AG04449 (cell line): ENCODE measurements at regions not wholly inside any gene's neighbourhood (a gene's known extent, or its start where the extent isn't known, plus 50 kb on each side); places are given as distances from the start of the nearest gene placed in this dataset.

Experiments used
- CTCF ChIA-PET: fragments of 350-600 bp; formaldehyde crosslinking; extraction: SDS; loops from one replicate; lab custom pipeline; 2021; ENCODE audit warnings: antibody characterized with exemption; lab: Yijun Ruan, JAX
- POLR2A ChIA-PET: fragments of 400-600, 350-600 bp; formaldehyde crosslinking; extraction: SDS; loops from one replicate; lab custom pipeline; 2020; ENCODE audit warnings: antibody characterized with exemption, inconsistent platforms; lab: Yijun Ruan, JAX
- DNase-seq: peaks from one replicate; pipeline ENCODE4 v3.0.0-alpha.2; 2010; ENCODE audit warnings: low read depth, low spot score
- H3K4me3 ChIP-seq: 2 replicates; pipeline ENCODE4 v1.5.1; 2011; ENCODE audit warnings: low read depth, mild to moderate bottlenecking, control low read depth, low read length
- TF ChIP-seq, protein P1 (sequence below): IDR thresholded peaks from one replicate; pipeline ENCODE4 v1.5.1; 2011; ENCODE audit warnings: mild to moderate bottlenecking, moderate library complexity, low read length, control low read depth, inconsistent platforms; ENCODE audit not compliant: insufficient read depth; ENCODE audit errors: missing control alignments

DNA sequence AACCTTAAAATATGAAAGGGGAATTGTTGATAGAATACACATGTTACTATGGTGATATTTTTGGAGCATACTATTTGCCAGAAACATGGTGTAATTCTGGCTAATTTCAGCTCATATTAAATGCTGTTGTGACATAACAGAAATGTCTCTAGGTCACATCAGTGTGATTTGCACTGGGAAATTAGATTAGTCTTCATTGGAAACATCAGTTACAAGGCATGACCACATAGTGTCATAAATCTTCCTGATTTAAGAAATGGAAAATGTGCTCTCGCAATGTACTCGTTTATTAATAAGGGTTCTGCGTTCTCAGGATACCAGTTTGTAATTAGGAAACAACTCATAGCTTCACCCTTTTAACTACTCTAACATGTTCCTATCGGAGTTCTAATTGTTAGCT, 72.9 kb upstream of the GYPA start:
- TF ChIP-seq, protein P1, sequence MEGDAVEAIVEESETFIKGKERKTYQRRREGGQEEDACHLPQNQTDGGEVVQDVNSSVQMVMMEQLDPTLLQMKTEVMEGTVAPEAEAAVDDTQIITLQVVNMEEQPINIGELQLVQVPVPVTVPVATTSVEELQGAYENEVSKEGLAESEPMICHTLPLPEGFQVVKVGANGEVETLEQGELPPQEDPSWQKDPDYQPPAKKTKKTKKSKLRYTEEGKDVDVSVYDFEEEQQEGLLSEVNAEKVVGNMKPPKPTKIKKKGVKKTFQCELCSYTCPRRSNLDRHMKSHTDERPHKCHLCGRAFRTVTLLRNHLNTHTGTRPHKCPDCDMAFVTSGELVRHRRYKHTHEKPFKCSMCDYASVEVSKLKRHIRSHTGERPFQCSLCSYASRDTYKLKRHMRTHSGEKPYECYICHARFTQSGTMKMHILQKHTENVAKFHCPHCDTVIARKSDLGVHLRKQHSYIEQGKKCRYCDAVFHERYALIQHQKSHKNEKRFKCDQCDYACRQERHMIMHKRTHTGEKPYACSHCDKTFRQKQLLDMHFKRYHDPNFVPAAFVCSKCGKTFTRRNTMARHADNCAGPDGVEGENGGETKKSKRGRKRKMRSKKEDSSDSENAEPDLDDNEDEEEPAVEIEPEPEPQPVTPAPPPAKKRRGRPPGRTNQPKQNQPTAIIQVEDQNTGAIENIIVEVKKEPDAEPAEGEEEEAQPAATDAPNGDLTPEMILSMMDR: no peak
- H3K4me3 ChIP-seq: no peak overlapping the region
- CTCF ChIA-PET: no interaction called here
- DNase-seq: no peak
- POLR2A ChIA-PET: no interaction called here

DNA sequence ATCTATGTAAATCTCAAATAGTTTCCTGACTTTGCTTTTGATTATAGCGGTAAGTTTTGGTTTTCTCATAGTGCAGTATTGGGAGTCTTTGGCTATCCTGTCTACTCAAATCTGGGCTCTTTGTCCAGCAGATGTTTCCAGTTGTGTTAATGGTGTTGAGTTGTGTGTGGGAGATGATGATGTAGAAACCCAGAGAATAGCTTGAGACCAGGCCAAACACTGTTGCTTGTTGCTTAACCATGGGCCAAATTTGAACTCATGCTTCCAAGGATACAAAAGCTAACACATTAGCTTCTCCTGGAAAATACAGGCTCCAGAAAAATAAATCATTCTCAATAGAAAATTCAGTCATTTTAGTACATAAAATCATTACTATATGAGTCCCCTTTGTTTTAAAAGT, 82.6 kb upstream of the GYPA start:
- no peak overlapping the region for H3K4me3 ChIP-seq
- TF ChIP-seq, protein P1: no peak
- POLR2A ChIA-PET: no interaction called here
- DNase-seq: no peak
- CTCF ChIA-PET: no interaction called here

DNA sequence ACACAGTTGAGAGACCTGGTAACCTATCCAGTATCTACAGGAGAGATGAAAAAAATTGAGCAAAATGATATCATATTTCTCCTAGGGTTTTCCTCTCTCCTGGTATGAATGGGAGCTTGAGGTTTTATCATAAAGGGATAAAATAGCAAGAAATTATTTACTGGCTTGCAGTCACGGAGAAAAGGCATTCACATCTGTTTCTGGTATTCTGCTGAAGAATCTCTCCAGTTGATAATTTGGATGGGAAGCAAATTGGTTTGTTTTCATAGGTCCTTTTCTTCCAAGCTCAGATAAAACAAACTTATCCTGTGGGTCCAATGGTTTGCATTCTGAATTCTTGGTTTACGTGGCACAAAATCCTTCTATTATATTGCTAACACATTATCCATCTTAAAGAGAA, 83.1 kb upstream of the GYPA start:
- no peak overlapping the region for H3K4me3 ChIP-seq
- POLR2A ChIA-PET: no interaction called here
- TF ChIP-seq, protein P1: no peak
- no peak for DNase-seq
- CTCF ChIA-PET: no interaction called here

GRCh38 chr4:144259285-144259684, 118.8 kb upstream of the GYPA start:
- TF ChIP-seq, protein P1: no peak
- POLR2A ChIA-PET: no interaction called here
- no peak overlapping the region for H3K4me3 ChIP-seq
- CTCF ChIA-PET: no interaction called here
- no peak for DNase-seq

DNA sequence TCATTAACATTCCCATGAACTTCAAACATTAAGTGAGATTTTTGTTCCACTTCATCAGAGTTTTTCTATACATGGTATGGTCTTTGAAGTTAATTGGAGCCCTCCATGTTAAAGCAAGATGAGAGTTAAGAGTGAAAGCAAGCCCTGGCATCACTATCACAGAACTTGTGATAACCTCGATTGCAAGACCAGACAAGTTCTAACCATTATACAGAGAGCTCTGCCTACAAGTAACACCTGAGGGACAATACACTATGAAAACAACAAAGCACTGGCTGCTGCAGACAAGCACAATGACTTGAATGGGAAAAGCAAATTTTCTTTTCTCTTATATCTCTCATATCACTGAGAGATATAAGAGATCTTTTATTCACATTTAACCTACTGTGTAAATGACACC, 126.6 kb upstream of the GYPA start:
- CTCF ChIA-PET: no interaction called here
- DNase-seq: no peak
- no peak overlapping the region for H3K4me3 ChIP-seq
- TF ChIP-seq, protein P1: no peak
- POLR2A ChIA-PET: no interaction called here

GRCh38 chr4:144280688-144281087, 140.2 kb upstream of the GYPA start:
- no peak overlapping the region for H3K4me3 ChIP-seq
- TF ChIP-seq, protein P1: no peak
- DNase-seq: no peak
- ChIA-PET POLR2A (no interaction called here), CTCF (no interaction called here)
